ENCODE measurements at regions not wholly inside any gene's neighbourhood (a gene's known extent, or its start where the extent isn't known, plus 50 kb on each side); places are given as distances from the start of the nearest gene placed in this dataset.
"Not testable (repeated sequence)": the region's sequence is repeated elsewhere in the genome, so short reads cannot be mapped to it uniquely, and the experiment has no call there.

DNA sequence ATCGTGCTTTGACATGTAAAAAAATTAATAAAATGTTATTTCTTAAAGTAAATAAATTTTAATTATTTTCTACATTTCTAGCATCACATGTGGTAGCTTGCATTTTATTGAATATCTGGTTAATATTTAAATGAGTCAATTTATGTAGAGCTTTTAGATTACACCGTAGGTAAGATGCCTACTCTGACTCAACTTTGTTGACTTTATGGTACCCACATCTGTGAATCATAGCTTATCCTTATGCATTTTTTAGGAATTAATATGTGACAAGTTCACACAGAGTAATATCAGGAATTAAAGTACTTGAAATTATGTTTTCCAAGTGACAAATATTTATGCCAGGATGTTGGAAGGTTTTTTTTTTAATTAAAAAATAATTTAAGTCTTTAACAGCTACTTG lies 120.7 kb downstream of the LEPR start (continued):
- TF ChIP-seq, protein P1, sequence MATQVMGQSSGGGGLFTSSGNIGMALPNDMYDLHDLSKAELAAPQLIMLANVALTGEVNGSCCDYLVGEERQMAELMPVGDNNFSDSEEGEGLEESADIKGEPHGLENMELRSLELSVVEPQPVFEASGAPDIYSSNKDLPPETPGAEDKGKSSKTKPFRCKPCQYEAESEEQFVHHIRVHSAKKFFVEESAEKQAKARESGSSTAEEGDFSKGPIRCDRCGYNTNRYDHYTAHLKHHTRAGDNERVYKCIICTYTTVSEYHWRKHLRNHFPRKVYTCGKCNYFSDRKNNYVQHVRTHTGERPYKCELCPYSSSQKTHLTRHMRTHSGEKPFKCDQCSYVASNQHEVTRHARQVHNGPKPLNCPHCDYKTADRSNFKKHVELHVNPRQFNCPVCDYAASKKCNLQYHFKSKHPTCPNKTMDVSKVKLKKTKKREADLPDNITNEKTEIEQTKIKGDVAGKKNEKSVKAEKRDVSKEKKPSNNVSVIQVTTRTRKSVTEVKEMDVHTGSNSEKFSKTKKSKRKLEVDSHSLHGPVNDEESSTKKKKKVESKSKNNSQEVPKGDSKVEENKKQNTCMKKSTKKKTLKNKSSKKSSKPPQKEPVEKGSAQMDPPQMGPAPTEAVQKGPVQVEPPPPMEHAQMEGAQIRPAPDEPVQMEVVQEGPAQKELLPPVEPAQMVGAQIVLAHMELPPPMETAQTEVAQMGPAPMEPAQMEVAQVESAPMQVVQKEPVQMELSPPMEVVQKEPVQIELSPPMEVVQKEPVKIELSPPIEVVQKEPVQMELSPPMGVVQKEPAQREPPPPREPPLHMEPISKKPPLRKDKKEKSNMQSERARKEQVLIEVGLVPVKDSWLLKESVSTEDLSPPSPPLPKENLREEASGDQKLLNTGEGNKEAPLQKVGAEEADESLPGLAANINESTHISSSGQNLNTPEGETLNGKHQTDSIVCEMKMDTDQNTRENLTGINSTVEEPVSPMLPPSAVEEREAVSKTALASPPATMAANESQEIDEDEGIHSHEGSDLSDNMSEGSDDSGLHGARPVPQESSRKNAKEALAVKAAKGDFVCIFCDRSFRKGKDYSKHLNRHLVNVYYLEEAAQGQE (IDR thresholded peaks at IDR 0.05) = no peak

DNA sequence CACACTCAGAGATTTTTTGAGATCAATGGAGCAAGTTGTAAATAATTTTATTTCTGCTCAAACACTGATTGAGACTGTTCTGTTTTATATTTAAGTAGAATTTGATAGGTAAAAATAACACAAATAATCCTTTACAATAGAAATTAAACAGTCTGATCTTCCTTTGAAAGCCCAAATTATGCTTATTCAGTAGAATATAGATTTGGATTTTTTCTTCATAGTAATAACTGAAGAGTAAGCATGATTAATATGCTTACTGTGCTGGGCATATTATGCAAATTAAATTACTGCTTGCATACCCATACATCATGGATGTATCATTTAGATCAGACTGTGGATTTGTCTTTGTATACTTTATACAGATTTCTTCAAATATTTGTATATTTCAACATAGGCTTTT lies 121.4 kb downstream of the LEPR start:
- Histone ChIP-seq H3K4me1 (ENCODE audit: control insufficient read depth in 4 of 4, insufficient read depth in 4 of 4, low read length in 3 of 4) (peaks cover 0 to 3% (median under 1%) of the 10 kb centered on the region in 4 donors), H3K27ac (ENCODE audit: low read depth in 1 of 2, low read length in 2 of 2) (no peak overlapping the region), H3K4me3 (ENCODE audit: low read depth in 1 of 3, low read length in 3 of 3) (no peak overlapping the region), H3K36me3 (ENCODE audit: control insufficient read depth in 4 of 4, insufficient read depth in 3 of 4, low read depth in 1 of 4, low read length in 3 of 4) (no peaks in the 10 kb centered on the region), H3K9ac (ENCODE audit: low read depth in 1 of 2, low read length in 2 of 2) (no peak overlapping the region), H3K27me3 (ENCODE audit: control insufficient read depth in 4 of 4, insufficient read depth in 4 of 4, low read length in 3 of 4) (no peaks in the 10 kb centered on the region), H3K9me3 (ENCODE audit: control insufficient read depth in 4 of 4, low read length in 3 of 4) (no peaks in the 10 kb centered on the region)
- TF ChIP-seq TAF1 (conservative IDR thresholded peaks at IDR 0.05) = no peak
- TF ChIP-seq RXRA (IDR thresholded peaks at IDR 0.05) = no peak
- no peak for TF ChIP-seq HNF4G (IDR thresholded peaks at IDR 0.05)
- TF ChIP-seq, protein P2, sequence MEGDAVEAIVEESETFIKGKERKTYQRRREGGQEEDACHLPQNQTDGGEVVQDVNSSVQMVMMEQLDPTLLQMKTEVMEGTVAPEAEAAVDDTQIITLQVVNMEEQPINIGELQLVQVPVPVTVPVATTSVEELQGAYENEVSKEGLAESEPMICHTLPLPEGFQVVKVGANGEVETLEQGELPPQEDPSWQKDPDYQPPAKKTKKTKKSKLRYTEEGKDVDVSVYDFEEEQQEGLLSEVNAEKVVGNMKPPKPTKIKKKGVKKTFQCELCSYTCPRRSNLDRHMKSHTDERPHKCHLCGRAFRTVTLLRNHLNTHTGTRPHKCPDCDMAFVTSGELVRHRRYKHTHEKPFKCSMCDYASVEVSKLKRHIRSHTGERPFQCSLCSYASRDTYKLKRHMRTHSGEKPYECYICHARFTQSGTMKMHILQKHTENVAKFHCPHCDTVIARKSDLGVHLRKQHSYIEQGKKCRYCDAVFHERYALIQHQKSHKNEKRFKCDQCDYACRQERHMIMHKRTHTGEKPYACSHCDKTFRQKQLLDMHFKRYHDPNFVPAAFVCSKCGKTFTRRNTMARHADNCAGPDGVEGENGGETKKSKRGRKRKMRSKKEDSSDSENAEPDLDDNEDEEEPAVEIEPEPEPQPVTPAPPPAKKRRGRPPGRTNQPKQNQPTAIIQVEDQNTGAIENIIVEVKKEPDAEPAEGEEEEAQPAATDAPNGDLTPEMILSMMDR (IDR thresholded peaks at IDR 0.05; ENCODE audit: low read depth, low read length, missing input control) = no peak
- TF ChIP-seq, protein P1 (IDR thresholded peaks at IDR 0.05) = no peak
- TF ChIP-seq FOXA1 (IDR thresholded peaks at IDR 0.05) = no peak
- TF ChIP-seq, protein P3, sequence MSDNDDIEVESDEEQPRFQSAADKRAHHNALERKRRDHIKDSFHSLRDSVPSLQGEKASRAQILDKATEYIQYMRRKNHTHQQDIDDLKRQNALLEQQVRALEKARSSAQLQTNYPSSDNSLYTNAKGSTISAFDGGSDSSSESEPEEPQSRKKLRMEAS (IDR thresholded peaks at IDR 0.05) = no peak
- no peak for DNase-seq (ENCODE audit: low spot score)

DNA sequence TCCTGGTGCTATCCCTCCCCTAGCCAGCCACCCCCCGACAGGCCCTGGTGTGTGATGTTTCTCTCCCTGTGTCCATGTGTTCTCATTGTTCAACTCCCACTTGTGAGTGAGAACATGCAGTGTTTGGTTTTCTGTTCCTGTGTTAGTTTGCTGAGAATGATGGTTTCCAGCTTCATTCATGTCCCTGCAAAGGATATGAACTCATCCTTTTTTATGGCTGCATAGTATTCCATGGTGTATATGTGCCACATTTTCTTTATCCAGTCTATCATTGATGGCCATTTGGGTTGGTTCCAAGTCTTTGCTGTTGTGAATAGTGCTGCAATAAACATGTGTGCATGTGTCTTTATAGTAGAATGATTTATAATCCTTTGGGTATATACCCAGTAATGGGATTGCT lies 122.1 kb downstream of the LEPR start:
- H3K9ac ChIP-seq (ENCODE audit: low read depth in 1 of 2, low read length in 2 of 2); H3K4me1 ChIP-seq (ENCODE audit: control insufficient read depth in 4 of 4, insufficient read depth in 4 of 4, low read length in 3 of 4); H3K4me3 ChIP-seq (ENCODE audit: low read depth in 1 of 3, low read length in 3 of 3); H3K27me3 ChIP-seq (ENCODE audit: control insufficient read depth in 4 of 4, insufficient read depth in 4 of 4, low read length in 3 of 4); H3K27ac ChIP-seq (ENCODE audit: low read depth in 1 of 2, low read length in 2 of 2); DNase-seq (ENCODE audit: low spot score); H3K9me3 ChIP-seq (ENCODE audit: control insufficient read depth in 4 of 4, low read length in 3 of 4); H3K36me3 ChIP-seq (ENCODE audit: control insufficient read depth in 4 of 4, insufficient read depth in 3 of 4, low read depth in 1 of 4, low read length in 3 of 4): not testable (repeated sequence)
- 98% methylated on average over 1 of the region's 1 CpG for WGBS

DNA sequence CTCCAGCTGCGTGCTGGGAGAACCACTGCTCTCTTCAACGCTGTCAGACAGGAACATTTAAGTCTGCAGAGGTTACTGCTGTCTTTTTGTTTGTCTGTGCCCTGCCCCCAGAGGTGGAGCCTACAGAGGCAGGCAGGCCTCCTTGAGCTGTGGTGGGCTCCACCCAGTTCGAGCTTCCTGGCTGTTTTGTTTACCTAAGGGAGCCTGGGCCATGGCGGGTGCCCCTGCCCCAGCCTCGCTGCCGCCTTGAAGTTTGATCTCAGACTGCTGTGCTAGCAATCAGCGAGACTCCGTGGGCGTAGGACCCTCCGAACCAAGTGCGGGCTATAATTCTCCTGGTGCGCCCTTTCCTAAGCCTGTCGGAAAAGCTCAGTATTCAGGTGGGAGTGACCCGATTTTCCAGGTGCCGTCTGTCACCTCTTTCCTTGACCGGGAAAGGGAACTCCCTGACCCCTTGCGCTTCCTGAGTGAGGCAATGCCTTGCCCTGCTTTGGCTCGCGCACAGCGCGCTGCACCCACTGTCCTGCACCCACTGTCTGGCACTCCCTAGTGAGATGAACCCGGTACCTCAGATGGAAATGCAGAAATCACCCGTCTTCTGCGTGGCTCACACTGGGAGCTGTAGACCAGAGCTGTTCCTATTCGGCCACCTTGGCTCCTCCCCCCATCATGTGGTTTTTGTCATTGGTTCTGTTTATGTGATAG lies 130.0 kb downstream of the LEPR start:
- WGBS = 79% methylated on average over 25 of the region's 25 CpGs
- H3K4me1 ChIP-seq (ENCODE audit: control insufficient read depth in 4 of 4, insufficient read depth in 4 of 4, low read length in 3 of 4); H3K9ac ChIP-seq (ENCODE audit: low read depth in 1 of 2, low read length in 2 of 2); H3K27ac ChIP-seq (ENCODE audit: low read depth in 1 of 2, low read length in 2 of 2); H3K27me3 ChIP-seq (ENCODE audit: control insufficient read depth in 4 of 4, insufficient read depth in 4 of 4, low read length in 3 of 4); H3K4me3 ChIP-seq (ENCODE audit: low read depth in 1 of 3, low read length in 3 of 3); DNase-seq (ENCODE audit: low spot score); H3K36me3 ChIP-seq (ENCODE audit: control insufficient read depth in 4 of 4, insufficient read depth in 3 of 4, low read depth in 1 of 4, low read length in 3 of 4); H3K9me3 ChIP-seq (ENCODE audit: control insufficient read depth in 4 of 4, low read length in 3 of 4): not testable (repeated sequence)

DNA sequence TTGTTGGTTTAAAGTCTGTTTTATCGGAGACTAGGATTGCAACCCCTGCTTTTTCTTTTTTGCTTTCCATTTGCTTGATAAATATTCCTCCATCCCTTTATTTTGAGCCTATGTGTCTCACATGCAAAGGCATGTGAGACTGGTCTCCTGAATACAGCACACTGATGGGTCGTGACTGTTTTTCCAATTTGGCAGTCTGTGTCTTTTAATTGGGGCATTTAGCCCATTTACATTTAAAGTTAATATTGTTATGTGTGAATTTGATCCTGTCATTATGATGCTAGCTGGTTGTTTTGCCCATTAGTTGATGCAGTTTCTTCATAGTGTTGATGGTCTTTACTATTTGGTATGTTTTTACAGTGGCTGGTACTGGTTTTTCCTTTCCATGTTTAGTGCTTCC lies 132.0 kb downstream of the LEPR start:
- not testable (repeated sequence) for H3K36me3 ChIP-seq (ENCODE audit: control insufficient read depth in 4 of 4, insufficient read depth in 3 of 4, low read depth in 1 of 4, low read length in 3 of 4); H3K27me3 ChIP-seq (ENCODE audit: control insufficient read depth in 4 of 4, insufficient read depth in 4 of 4, low read length in 3 of 4); H3K9me3 ChIP-seq (ENCODE audit: control insufficient read depth in 4 of 4, low read length in 3 of 4); H3K9ac ChIP-seq (ENCODE audit: low read depth in 1 of 2, low read length in 2 of 2); H3K27ac ChIP-seq (ENCODE audit: low read depth in 1 of 2, low read length in 2 of 2); H3K4me3 ChIP-seq (ENCODE audit: low read depth in 1 of 3, low read length in 3 of 3); H3K4me1 ChIP-seq (ENCODE audit: control insufficient read depth in 4 of 4, insufficient read depth in 4 of 4, low read length in 3 of 4); DNase-seq (ENCODE audit: low spot score)
- 93% methylated on average over 2 of the region's 2 CpGs for WGBS
